Body of pancreas (tissue), 4 donors: ENCODE measurements at regions not wholly inside any gene's neighbourhood (a gene's known extent, or its start where the extent isn't known, plus 50 kb on each side); places are given as distances from the start of the nearest gene placed in this dataset.

Experiments
- CTCF ChIP-seq, 7 experiments: fragments of 450-650 bp in 4 of 7; fragments of 200-600 bp in 3 of 7; sonication (generic) in 3 of 7; IDR thresholded peaks; one replicate each; pipeline ENCODE4 v1.5.1; 2016 to 2019; ENCODE audit warnings: antibody characterized with exemption in 7 of 7
- POLR2A ChIP-seq, 3 donors: fragments of 450-650 bp; IDR thresholded peaks; one replicate each; pipeline ENCODE4 v1.6.1; 2016; ENCODE audit warnings: antibody characterized with exemption in 3 of 3, mild to moderate bottlenecking in 2 of 3

GRCh38 chr16:14354561-14355351 is 275.3 kb downstream of the PARN start:
- TF ChIP-seq CTCF (IDR thresholded peaks at IDR 0.05) = no peak
- no peak for TF ChIP-seq POLR2A (IDR thresholded peaks at IDR 0.05)
